ENCODE measurements at regions not wholly inside any gene's neighbourhood (a gene's known extent, or its start where the extent isn't known, plus 50 kb on each side); places are given as distances from the start of the nearest gene placed in this dataset.

DNA sequence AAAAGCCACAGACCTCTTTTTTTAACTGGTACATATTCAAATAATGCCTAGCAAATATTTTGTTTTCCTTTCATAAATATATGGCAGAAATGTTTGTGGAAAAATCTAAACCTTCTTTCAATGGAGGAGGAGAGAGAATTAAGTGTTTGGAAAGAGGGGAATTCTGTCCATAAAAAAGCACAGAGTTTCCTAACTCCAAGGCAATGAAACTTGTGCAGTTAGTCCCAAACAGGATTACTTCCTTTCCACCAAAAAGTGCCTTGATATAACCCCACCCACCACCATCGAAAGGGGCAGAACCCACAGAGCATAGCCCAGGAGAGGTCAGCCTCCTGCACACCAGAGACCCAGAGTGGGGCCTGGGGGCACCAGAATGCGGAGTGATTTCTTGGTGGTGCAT lies 106.3 kb downstream of the OGFRL1 start:
- Histone ChIP-seq H3K27ac (peak overlapping the region in 1 of 4 donors; percentile 47), H3K36me3 (no peaks in the 10 kb centered on the region), H3K27me3 (no peaks in the 10 kb centered on the region), H3K9me3 (no peaks in the 10 kb centered on the region), H3K4me1 (peaks cover 0 to 29% (median 15%) of the 10 kb centered on the region in 3 donors), H3K4me3 (no peak overlapping the region)
- 57 to 64% methylated on average over 2 of the region's 2 CpGs for WGBS, 2 donors
- TF ChIP-seq POLR2A (IDR thresholded peaks at IDR 0.05): no peak
- no peak for DNase-seq
- intact Hi-C loops (cut with DNase I): no loop called here

DNA sequence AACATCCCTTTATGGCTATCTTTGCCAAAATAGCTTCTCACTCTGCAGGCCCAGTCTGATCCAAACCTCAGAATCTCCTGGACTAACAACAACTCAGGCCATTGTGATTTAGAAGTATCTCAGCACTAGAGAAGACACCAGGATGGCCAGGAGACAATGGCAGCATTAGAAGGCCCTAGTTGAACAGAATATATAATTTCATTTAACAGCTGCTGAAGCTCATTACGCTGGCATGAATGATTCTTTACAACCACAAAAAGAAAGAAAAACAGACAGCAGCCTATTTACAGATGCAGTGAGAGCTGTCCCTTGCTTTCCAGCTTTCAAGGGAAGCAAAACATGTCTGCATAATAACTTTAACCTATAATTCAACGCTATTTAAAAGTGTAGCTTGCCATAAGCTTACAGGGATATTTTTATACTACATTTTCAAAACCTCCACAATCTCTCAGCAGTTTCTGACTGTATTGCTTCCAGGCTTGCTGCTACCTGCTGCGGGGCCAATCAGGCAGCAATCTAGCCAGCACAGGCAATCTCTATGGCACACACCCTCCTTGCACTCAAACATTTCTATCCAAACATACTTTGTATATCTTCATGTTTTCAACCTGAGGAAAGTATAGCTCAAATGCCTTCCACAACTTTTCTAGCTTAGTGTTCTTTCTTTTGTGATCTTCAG lies 107.3 kb downstream of the OGFRL1 start:
- intact Hi-C loops (cut with DNase I): no loop called here
- TF ChIP-seq CTCF (IDR thresholded peaks at IDR 0.05) (no peak), POLR2A (IDR thresholded peaks at IDR 0.05) (no peak)
- peaks cover 0 to 29% (median 18%) of the 10 kb centered on the region in 3 donors for H3K4me1 ChIP-seq
- H3K27ac ChIP-seq: no peak overlapping the region
- no peak for DNase-seq
- H3K4me3 ChIP-seq: no peak overlapping the region
- no peaks in the 10 kb centered on the region for H3K9me3 ChIP-seq
- 37 to 49% methylated on average over 3 of the region's 3 CpGs for WGBS, 2 donors
- H3K36me3 ChIP-seq: no peaks in the 10 kb centered on the region
- H3K27me3 ChIP-seq: no peaks in the 10 kb centered on the region

DNA sequence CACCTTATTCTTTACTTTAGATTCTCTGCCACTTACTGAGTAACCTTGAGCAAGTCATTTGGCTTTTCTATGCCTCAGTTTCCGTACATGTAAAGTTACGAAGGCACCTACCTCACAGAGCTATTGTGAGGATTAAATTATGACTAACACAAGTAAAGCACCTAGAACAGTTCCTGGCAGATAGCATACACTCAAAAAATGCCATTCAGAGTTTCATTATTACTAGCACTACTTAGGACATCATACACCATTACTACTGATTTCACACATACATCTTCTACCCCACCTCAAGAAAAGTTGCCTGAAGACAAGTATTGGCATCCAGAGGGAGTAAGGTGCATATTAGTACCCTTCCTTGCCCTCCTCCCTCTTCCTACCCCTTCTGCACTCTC lies 107.8 kb downstream of the OGFRL1 start:
- Histone ChIP-seq H3K27me3 (no peaks in the 10 kb centered on the region), H3K4me3 (no peak overlapping the region), H3K9me3 (no peaks in the 10 kb centered on the region), H3K4me1 (peaks cover 0 to 29% (median 18%) of the 10 kb centered on the region in 3 donors), H3K27ac (no peak overlapping the region), H3K36me3 (no peaks in the 10 kb centered on the region)
- TF ChIP-seq POLR2A (IDR thresholded peaks at IDR 0.05) (no peak), CTCF (IDR thresholded peaks at IDR 0.05) (no peak)
- intact Hi-C loops (cut with DNase I): no loop called here
- WGBS, 2 donors: 28 to 54% methylated on average over 2 of the region's 2 CpGs
- no peak for DNase-seq

DNA sequence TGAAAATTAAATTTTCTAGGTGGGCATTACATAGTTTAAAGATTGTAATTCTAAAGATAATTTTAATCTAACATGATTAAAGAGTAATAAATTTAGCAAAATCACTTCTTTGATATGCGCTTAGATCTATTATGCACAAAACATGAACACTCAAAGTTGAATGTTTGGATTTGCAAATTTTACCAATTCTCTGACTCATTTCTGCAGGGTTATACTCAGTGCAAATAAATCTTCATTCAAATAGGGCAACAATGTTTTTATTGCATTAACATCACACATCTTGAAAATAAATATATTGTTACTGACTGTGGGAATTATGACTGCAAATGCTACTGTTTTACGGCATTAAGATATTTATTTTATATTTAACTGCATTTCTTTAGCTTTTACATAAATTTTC lies 110.7 kb downstream of the OGFRL1 start:
- Histone ChIP-seq H3K27me3 (no peaks in the 10 kb centered on the region), H3K9me3 (no peaks in the 10 kb centered on the region), H3K27ac (no peak overlapping the region), H3K4me1 (peaks cover 0 to 15% (median 9%) of the 10 kb centered on the region in 3 donors), H3K36me3 (no peaks in the 10 kb centered on the region), H3K4me3 (no peak overlapping the region)
- intact Hi-C loops (cut with DNase I): no loop called here
- TF ChIP-seq CTCF (IDR thresholded peaks at IDR 0.05) (no peak), POLR2A (IDR thresholded peaks at IDR 0.05) (no peak)
- no peak for DNase-seq
- WGBS, 2 donors: 68 to 70% methylated on average over 2 of the region's 2 CpGs

GRCh38 chr6:71400852-71401251 lies 112.2 kb downstream of the OGFRL1 start:
- no peak overlapping the region for H3K27ac ChIP-seq

More at GRCh38 chr6:71400852-71401251, 112.2 kb downstream of the OGFRL1 start:
- Histone ChIP-seq H3K27me3 (no peaks in the 10 kb centered on the region), H3K36me3 (no peaks in the 10 kb centered on the region), H3K4me3 (no peak overlapping the region), H3K4me1 (peaks cover 0 to 17% (median 8%) of the 10 kb centered on the region in 3 donors), H3K9me3 (no peaks in the 10 kb centered on the region)
- intact Hi-C loops (cut with DNase I): no loop called here
- TF ChIP-seq CTCF (IDR thresholded peaks at IDR 0.05): no peak
- no peak for TF ChIP-seq POLR2A (IDR thresholded peaks at IDR 0.05)
- no peak for DNase-seq

Data from esophagus squamous epithelium (tissue), 5 donors.